Progenitor cell of endocrine pancreas (in vitro differentiated cells): ENCODE measurements at regions not wholly inside any gene's neighbourhood (a gene's known extent, or its start where the extent isn't known, plus 50 kb on each side); places are given as distances from the start of the nearest gene placed in this dataset.

Experiments
- DNase-seq: peaks from one replicate; pipeline ENCODE4 v3.0.0; 2021; ENCODE audit warnings: low spot score; ENCODE audit not compliant: unreplicated experiment
- H3K27ac Mint-ChIP-seq: 2 replicates; pipeline ENCODE4 v1.8.0; 2021; ENCODE audit warnings: mild to moderate bottlenecking, moderate library complexity, mixed read lengths
- H3K27me3 Mint-ChIP-seq: 2 replicates; pipeline ENCODE4 v1.8.0; 2021; ENCODE audit warnings: mixed read lengths
- H3K36me3 Mint-ChIP-seq: 2 replicates; pipeline ENCODE4 v1.8.0; 2022; ENCODE audit warnings: mixed read lengths; ENCODE audit not compliant: insufficient read depth
- H3K4me1 Mint-ChIP-seq: 2 replicates; pipeline ENCODE4 v1.8.0; 2021; ENCODE audit warnings: low read depth, mixed read lengths
- H3K4me3 Mint-ChIP-seq: 2 replicates; pipeline ENCODE4 v1.8.0; 2021; ENCODE audit warnings: low read depth, mild to moderate bottlenecking, moderate library complexity, mixed read lengths
- H3K9me3 Mint-ChIP-seq: 2 replicates; pipeline ENCODE4 v1.8.0; 2021; ENCODE audit warnings: low read depth, mixed read lengths
- TF ChIP-seq, protein P1 (sequence below): fragments of 200-600 bp; sonication (generic); IDR thresholded peaks from one replicate; pipeline ENCODE4 v1.5.0; 2021; ENCODE audit warnings: antibody characterized with exemption, mild to moderate bottlenecking; ENCODE audit not compliant: unreplicated experiment

DNA sequence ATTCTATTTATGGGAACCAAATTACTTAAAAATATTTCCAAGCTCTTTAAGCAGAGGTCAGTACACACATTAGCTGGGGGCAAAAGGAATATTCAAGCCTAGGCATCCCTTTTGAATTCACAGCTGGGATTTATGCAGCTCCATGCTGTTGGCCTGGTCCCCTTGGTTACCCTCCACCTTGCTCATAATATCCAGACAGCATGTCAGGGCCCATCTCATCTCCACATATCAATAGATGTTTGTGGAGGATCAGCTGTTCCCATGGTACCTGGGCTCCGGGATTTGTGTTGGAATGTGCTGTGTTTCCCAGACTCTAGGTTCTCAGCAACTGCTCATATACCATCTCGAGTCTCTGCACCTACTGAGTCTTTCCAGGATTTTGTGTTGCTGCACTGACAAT, 534.8 kb downstream of the BMP2 start:
- Mint-ChIP-seq H3K27ac (no peak overlapping the region), H3K27me3 (no peaks in the 10 kb centered on the region)

DNA sequence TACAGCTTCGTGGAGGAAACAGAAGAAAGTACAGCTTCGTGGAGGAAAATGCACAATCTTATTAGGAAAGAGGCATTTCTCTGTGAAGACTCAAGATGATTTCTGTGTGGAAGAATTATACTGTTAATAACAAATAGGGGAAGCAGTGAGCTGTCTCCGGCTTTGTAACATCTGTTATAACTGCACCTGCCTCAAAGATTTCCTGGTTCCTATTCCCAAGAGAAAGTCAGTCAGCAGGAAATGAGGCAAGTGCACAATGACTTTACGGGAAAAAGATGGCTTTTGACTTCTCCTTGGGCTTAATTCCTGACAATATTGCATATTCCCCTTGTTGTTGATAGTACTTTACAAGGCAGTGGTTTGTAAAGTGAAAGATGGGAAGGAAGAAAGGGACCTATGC, 538.5 kb downstream of the BMP2 start:
- Mint-ChIP-seq H3K9me3 (no peaks in the 10 kb centered on the region), H3K4me1 (no peaks in the 10 kb centered on the region), H3K27ac (no peak overlapping the region), H3K4me3 (no peak overlapping the region), H3K36me3 (no peaks in the 10 kb centered on the region), H3K27me3 (no peaks in the 10 kb centered on the region)
- TF ChIP-seq, protein P1, sequence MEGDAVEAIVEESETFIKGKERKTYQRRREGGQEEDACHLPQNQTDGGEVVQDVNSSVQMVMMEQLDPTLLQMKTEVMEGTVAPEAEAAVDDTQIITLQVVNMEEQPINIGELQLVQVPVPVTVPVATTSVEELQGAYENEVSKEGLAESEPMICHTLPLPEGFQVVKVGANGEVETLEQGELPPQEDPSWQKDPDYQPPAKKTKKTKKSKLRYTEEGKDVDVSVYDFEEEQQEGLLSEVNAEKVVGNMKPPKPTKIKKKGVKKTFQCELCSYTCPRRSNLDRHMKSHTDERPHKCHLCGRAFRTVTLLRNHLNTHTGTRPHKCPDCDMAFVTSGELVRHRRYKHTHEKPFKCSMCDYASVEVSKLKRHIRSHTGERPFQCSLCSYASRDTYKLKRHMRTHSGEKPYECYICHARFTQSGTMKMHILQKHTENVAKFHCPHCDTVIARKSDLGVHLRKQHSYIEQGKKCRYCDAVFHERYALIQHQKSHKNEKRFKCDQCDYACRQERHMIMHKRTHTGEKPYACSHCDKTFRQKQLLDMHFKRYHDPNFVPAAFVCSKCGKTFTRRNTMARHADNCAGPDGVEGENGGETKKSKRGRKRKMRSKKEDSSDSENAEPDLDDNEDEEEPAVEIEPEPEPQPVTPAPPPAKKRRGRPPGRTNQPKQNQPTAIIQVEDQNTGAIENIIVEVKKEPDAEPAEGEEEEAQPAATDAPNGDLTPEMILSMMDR: no peak
- DNase-seq: no peak

More for the DNA sequence above, 534.8 kb downstream of the BMP2 start:
- Mint-ChIP-seq H3K4me1 (no peaks in the 10 kb centered on the region), H3K9me3 (peaks cover 8% of the 10 kb centered on the region), H3K4me3 (no peak overlapping the region), H3K36me3 (no peaks in the 10 kb centered on the region)
- TF ChIP-seq, protein P1: no peak
- DNase-seq: no peak

DNA sequence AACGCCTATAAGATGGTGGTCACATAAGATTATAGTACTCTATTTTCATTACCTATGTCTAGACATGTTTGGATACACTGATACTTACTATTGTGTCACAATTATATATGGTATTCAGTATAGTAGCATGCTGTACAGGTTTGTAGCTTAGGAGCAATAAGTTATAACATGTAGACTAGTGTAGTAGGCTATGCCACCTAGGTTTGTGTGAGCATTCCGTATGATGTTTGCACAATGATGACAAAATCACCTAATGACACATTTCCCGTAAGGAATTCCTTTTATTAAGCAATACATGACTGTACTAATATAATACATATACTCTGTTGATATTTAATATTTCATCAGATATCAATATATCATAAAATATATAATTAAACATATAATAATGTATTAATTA, 540.7 kb downstream of the BMP2 start:
- Mint-ChIP-seq H3K27ac (no peak overlapping the region), H3K4me3 (no peak overlapping the region), H3K36me3 (no peaks in the 10 kb centered on the region), H3K4me1 (no peaks in the 10 kb centered on the region), H3K9me3 (no peaks in the 10 kb centered on the region), H3K27me3 (peaks cover 6% of the 10 kb centered on the region)
- TF ChIP-seq, protein P1: no peak
- no peak for DNase-seq

DNA sequence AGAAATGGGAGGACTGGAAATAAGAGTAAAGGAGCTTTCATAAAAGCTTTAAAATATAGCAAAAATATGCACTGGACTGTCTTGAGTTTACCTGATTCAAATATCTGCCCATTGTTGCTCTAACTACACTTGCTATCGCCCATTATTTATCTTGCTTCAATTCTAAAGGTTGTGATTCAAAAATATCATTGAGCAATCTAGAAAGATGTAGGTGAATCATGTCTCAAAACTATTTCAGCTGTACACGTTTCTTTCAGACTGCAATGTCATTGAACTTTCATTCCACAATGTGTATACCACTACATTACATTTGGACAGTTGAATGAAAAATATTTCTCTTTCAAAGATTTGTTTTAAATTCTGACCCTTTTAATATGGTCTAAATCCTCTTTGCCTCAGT, 545.6 kb downstream of the BMP2 start:
- Mint-ChIP-seq H3K27me3 (peaks cover 6% of the 10 kb centered on the region), H3K9me3 (peaks cover 3% of the 10 kb centered on the region)

DNA sequence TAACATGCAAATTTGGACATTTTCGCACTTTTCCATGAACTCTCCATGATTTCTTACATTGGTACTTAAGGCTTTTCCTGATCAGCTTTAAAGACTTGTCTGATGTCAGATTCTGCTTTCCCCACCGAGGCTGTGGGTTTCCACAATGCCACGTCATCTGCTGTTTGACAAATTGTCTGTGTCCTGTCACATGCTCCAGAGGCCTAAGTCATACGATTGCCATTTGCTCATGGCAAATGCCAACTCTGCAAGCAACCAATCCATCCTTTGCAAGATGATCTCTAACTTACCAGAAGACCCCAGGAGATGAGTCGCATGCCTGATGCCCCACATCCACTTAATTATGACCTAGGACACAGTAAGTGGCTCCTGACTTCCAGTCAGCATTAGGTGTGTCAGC, 556.5 kb downstream of the BMP2 start:
- TF ChIP-seq, protein P1: no peak
- H3K4me1 Mint-ChIP-seq: no peaks in the 10 kb centered on the region
- no peak overlapping the region for H3K27ac Mint-ChIP-seq
- no peak for DNase-seq
- H3K4me3 Mint-ChIP-seq: no peak overlapping the region
- H3K9me3 Mint-ChIP-seq: peaks cover 17% of the 10 kb centered on the region
- no peaks in the 10 kb centered on the region for H3K36me3 Mint-ChIP-seq
- peaks cover 6% of the 10 kb centered on the region for H3K27me3 Mint-ChIP-seq

More for the DNA sequence above, 545.6 kb downstream of the BMP2 start:
- Mint-ChIP-seq H3K4me1 (no peaks in the 10 kb centered on the region), H3K27ac (no peak overlapping the region), H3K4me3 (no peak overlapping the region), H3K36me3 (no peaks in the 10 kb centered on the region)
- DNase-seq: no peak
- TF ChIP-seq, protein P1: no peak
